Parathyroid adenoma (tissue), 2 donors: ENCODE measurements at regions not wholly inside any gene's neighbourhood (a gene's known extent, or its start where the extent isn't known, plus 50 kb on each side); places are given as distances from the start of the nearest gene placed in this dataset.

Source experiments
- H2AFZ ChIP-seq: fragments of 300-600 bp; sonication (generic); one replicate; pipeline ENCODE4 v1.7.0; 2017; ENCODE audit warnings: antibody characterized with exemption, mild to moderate bottlenecking
- H3K27ac ChIP-seq: fragments of 300-600 bp; sonication (generic); one replicate; pipeline ENCODE4 v1.7.0; 2017
- H3K27me3 ChIP-seq: fragments of 300-600 bp; sonication (generic); one replicate; pipeline ENCODE4 v1.7.0; 2017; ENCODE audit warnings: low read length; ENCODE audit not compliant: control insufficient read depth, insufficient read depth
- H3K36me3 ChIP-seq: fragments of 300-600 bp; sonication (generic); one replicate; pipeline ENCODE4 v1.7.0; 2017; ENCODE audit warnings: low read length; ENCODE audit not compliant: control insufficient read depth, insufficient read depth
- H3K4me1 ChIP-seq: fragments of 300-600 bp; sonication (generic); one replicate; pipeline ENCODE4 v1.7.0; 2017; ENCODE audit warnings: control low read depth
- H3K4me2 ChIP-seq: fragments of 300-600 bp; sonication (generic); one replicate; pipeline ENCODE4 v1.7.0; 2017; ENCODE audit warnings: low read length
- H3K4me3 ChIP-seq: fragments of 300-600 bp; sonication (generic); one replicate; pipeline ENCODE4 v1.7.0; 2017; ENCODE audit warnings: low read depth, low read length
- H3K79me2 ChIP-seq: fragments of 300-600 bp; sonication (generic); one replicate; pipeline ENCODE4 v1.7.0; 2017; ENCODE audit warnings: control low read depth
- H3K9ac ChIP-seq: fragments of 300-600 bp; sonication (generic); one replicate; pipeline ENCODE4 v1.7.0; 2017; ENCODE audit warnings: mild to moderate bottlenecking
- H3K9me3 ChIP-seq: fragments of 300-600 bp; sonication (generic); one replicate; pipeline ENCODE4 v1.7.0; 2017; ENCODE audit warnings: low read length; ENCODE audit not compliant: control insufficient read depth
- TF ChIP-seq, protein P1 (sequence below): fragments of 300-600 bp; sonication (generic); IDR thresholded peaks from one replicate; pipeline ENCODE4 v1.7.0; 2017; ENCODE audit warnings: antibody characterized with exemption, mild to moderate bottlenecking
- donor health status: primary hyperparathyroidism.

DNA sequence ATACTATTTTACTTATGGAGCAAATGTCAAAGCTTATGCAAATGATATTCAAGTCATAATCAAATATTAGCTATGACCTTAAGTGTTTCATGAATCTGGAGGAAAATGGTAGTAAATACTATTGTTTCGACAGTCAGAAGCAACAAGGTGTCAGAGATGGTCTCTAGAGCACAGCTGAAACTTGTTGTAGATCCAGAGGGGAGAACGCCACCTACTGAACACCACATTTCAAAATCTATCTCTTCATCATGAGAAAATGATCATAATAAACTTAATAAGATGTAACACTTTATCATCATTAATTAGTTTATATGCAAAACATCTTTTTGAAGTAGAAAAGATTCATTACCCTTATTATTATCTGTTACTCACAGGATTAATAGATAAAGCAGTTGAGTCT lies 418.7 kb downstream of the GATA3 start:
- TF ChIP-seq, protein P1, sequence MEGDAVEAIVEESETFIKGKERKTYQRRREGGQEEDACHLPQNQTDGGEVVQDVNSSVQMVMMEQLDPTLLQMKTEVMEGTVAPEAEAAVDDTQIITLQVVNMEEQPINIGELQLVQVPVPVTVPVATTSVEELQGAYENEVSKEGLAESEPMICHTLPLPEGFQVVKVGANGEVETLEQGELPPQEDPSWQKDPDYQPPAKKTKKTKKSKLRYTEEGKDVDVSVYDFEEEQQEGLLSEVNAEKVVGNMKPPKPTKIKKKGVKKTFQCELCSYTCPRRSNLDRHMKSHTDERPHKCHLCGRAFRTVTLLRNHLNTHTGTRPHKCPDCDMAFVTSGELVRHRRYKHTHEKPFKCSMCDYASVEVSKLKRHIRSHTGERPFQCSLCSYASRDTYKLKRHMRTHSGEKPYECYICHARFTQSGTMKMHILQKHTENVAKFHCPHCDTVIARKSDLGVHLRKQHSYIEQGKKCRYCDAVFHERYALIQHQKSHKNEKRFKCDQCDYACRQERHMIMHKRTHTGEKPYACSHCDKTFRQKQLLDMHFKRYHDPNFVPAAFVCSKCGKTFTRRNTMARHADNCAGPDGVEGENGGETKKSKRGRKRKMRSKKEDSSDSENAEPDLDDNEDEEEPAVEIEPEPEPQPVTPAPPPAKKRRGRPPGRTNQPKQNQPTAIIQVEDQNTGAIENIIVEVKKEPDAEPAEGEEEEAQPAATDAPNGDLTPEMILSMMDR = no peak
- H3K4me2 ChIP-seq = no peak overlapping the region
- H3K4me3 ChIP-seq = no peak overlapping the region
- H3K27ac ChIP-seq = no peak overlapping the region
- H3K27me3 ChIP-seq = no peaks in the 10 kb centered on the region
- H3K9ac ChIP-seq = no peak overlapping the region
- no peak overlapping the region for H2AFZ ChIP-seq
- no peaks in the 10 kb centered on the region for H3K9me3 ChIP-seq
- no peaks in the 10 kb centered on the region for H3K36me3 ChIP-seq
- no peaks in the 10 kb centered on the region for H3K79me2 ChIP-seq
- no peaks in the 10 kb centered on the region for H3K4me1 ChIP-seq

DNA sequence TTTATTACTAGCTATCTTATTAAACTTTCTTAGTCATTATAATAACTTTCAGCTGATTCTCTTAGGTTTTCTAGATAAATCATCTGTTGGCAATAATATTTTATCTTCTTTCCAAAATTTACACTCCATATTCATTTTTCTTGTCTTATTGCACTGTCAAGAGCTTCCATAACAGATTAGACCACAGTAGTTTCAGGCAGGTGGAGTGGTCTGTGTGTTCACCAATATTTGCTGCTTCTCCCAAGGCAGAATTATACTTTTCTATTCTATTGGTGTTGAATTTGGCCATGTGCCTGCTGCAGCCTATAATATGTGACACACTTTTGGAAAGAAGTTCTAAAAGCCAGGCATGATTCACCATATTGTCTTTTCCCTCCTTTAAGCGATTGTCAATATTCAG lies 422.8 kb downstream of the GATA3 start:
- Histone ChIP-seq H3K27ac (no peak overlapping the region), H2AFZ (no peak overlapping the region)
- TF ChIP-seq, protein P1 = no peak

DNA sequence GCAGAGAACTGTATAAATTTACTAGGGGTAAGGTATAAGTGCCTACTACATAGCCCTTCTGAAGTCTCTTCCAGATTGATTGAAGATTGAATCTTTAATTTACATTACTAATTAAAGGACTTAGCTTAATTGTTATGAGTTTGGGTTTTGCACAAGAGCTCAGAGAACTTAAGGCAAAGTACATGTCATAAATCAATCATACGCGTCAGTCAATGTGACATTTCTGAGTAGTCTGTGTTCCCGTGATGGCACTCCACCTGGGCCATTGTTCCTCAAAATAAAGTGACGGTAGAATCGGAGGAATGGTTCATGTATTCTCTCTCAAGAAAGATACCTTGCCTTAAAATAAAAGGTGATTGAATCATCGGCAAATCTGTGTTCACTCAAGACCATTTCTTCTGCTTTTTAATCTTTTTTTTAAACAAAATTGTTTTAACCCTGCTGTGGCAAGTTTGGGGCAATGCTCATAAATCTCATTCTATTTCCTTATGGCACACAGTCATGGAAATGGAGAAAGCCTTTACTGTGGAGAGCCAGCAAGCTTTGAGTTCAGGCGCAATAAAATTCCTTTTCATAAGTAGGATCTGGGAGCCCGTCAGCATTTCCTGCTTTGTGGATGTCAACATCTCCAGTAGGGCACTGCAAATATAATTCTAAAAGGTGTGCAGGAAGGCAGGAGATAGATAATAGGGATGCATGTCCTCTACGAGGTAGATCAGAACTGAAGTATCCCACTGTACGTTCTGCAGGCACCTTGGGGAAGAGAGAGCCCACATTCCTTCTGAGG lies 427.4 kb downstream of the GATA3 start:
- Histone ChIP-seq H3K9ac (no peak overlapping the region), H3K4me3 (no peak overlapping the region), H3K36me3 (no peaks in the 10 kb centered on the region), H3K9me3 (no peaks in the 10 kb centered on the region), H3K27ac (no peak overlapping the region), H3K27me3 (no peaks in the 10 kb centered on the region), H3K4me2 (no peak overlapping the region), H2AFZ (no peak overlapping the region), H3K4me1 (no peaks in the 10 kb centered on the region), H3K79me2 (no peaks in the 10 kb centered on the region)
- TF ChIP-seq, protein P1 = no peak

More for the DNA sequence above, 422.8 kb downstream of the GATA3 start:
- Histone ChIP-seq H3K4me3 (no peak overlapping the region), H3K9ac (no peak overlapping the region), H3K9me3 (no peaks in the 10 kb centered on the region), H3K36me3 (no peaks in the 10 kb centered on the region), H3K79me2 (no peaks in the 10 kb centered on the region), H3K4me1 (no peaks in the 10 kb centered on the region), H3K27me3 (no peaks in the 10 kb centered on the region), H3K4me2 (no peak overlapping the region)

DNA sequence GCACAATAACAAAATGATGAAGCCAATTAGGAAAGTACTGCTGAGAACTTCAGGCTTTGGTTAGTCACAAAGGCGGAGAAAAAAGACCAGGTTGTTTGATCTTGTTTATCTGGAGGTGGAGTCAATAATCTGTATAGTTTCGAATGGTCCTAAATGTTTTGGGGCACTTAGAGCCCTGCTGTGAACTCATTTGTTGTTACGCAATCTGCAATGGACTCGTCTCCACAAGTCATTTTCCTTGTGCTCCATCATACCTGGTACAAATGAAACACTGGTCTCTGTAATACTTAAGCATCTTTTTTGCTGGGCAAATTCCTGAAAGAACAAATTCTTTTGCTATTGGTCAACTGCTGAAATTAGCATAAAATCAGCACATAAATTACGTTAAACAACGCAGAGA lies 430.5 kb downstream of the GATA3 start:
- Histone ChIP-seq H3K79me2 (no peaks in the 10 kb centered on the region), H3K27ac (no peak overlapping the region), H3K4me3 (no peak overlapping the region), H3K9me3 (no peaks in the 10 kb centered on the region), H3K4me1 (no peaks in the 10 kb centered on the region), H3K9ac (no peak overlapping the region), H2AFZ (no peak overlapping the region), H3K27me3 (no peaks in the 10 kb centered on the region), H3K36me3 (no peaks in the 10 kb centered on the region), H3K4me2 (no peak overlapping the region)
- TF ChIP-seq, protein P1 = no peak

DNA sequence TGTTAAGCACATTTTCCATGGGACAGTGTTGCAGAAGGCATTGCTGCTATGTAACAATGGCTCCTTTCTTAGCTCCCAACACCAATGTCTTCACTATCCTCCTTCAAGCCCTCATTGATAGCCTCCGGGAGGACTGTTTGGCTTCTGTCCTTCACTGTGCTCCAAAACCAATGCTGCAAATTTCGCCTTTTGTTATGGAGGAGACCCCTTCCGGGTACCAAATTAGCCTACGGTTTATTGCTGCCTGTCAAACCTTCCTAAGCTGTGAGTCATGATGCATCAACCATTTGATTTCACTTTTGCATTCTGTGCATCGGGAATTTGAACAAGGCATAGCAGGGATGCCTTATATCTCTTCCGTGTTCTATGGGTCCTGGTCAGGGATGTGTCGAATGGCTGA lies 432.9 kb downstream of the GATA3 start:
- H3K4me1 ChIP-seq = no peaks in the 10 kb centered on the region
- no peaks in the 10 kb centered on the region for H3K27me3 ChIP-seq
- H3K9me3 ChIP-seq = no peaks in the 10 kb centered on the region
- TF ChIP-seq, protein P1 = no peak
- H3K4me3 ChIP-seq = no peak overlapping the region
- no peak overlapping the region for H3K9ac ChIP-seq
- H2AFZ ChIP-seq = no peak overlapping the region
- H3K27ac ChIP-seq = no peak overlapping the region
- H3K79me2 ChIP-seq = no peaks in the 10 kb centered on the region
- no peaks in the 10 kb centered on the region for H3K36me3 ChIP-seq
- no peak overlapping the region for H3K4me2 ChIP-seq
